ENCODE measurements at regions not wholly inside any gene's neighbourhood (a gene's known extent, or its start where the extent isn't known, plus 50 kb on each side); places are given as distances from the start of the nearest gene placed in this dataset.
A peak's percentile ranks its signal among the peaks of the same experiment; 100 is the strongest.
"Not testable (repeated sequence)": the region's sequence is repeated elsewhere in the genome, so short reads cannot be mapped to it uniquely, and the experiment has no call there.

DNA sequence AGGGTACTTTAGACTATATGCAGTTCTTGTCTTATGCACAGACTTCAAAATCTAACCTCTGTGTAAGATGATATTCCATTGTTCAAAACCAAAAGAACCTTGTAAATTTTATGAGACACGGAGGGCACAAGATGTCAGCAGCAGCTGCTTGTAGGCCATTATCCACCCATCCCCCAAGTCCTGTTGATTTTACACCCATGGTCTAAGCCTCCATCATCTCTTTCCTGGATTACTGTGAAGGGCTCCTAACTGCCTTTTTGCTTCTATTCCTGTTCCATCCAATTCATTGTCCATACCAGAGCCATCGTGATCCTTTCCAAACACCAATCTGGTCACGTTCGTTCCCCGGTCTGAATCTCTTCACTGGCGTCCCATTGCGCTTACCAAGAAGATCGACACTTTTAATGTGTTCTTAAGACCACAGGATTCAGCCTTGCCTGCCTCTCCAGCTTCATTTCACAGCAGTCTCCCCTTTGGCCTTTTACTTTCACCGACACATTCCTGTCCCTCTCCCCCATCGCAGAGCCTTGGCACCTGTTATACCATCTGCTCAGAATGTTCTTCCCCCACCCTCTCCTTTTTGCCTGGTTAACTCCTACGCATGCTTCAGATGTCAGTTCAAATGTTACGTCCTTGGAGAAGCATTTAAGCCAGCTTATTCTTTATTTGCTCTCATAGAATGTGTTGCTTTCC, 107.3 kb upstream of the POU3F1 start:
- no peak for DNase-seq

GRCh38 chr1:38153066-38153777, 106.6 kb upstream of the POU3F1 start:
- DNase-seq, result no peak

GRCh38 chr1:38152351-38153065, 105.9 kb upstream of the POU3F1 start:
- DNase-seq, result no peak

DNA sequence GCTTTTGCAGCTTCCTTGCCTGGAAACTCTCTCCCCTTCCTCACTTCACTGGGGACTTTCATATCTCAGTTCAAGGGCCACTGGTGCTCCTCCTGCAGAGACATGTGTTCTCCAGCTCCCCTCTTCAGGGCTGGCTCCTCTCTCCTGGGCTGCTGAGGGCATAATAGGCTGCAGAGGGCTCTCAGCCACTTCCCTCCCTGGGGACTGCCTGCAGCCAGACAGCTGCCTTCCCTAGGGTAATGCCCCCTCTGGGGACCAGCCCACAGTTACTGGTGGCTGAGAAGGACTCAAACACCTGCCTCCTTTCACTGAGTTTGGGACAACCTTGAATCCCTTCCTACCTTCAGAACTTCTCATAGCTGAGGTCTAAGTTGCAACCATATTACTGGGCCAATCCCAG, 104.8 kb upstream of the POU3F1 start:
- no peak for DNase-seq

GRCh38 chr1:38146079-38146478, 99.5 kb upstream of the POU3F1 start:
- DNase-seq, result not testable (repeated sequence)

DNA sequence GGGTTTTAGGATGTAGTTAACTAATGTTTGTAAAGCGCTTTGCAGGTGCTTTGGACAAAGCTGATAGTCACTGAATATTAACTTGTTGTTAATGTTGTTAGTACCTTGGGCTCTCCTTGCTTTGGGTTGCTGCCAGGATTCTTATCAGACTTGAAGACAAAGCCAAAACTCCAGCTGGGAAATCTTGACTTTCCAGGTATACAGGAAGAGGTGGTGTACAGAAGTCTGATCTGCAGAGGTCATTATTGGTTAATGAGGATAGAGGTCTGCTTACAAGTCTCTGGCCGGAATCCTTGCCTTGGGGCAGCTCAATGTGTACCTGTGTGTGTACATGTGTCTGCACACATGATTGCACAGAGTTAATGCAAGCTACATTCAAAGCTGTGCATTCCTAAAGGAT, 96.0 kb upstream of the POU3F1 start:
- DNase-seq, result no peak

GRCh38 chr1:38141483-38141882, 94.9 kb upstream of the POU3F1 start:
- DNase-seq, result no peak

DNA sequence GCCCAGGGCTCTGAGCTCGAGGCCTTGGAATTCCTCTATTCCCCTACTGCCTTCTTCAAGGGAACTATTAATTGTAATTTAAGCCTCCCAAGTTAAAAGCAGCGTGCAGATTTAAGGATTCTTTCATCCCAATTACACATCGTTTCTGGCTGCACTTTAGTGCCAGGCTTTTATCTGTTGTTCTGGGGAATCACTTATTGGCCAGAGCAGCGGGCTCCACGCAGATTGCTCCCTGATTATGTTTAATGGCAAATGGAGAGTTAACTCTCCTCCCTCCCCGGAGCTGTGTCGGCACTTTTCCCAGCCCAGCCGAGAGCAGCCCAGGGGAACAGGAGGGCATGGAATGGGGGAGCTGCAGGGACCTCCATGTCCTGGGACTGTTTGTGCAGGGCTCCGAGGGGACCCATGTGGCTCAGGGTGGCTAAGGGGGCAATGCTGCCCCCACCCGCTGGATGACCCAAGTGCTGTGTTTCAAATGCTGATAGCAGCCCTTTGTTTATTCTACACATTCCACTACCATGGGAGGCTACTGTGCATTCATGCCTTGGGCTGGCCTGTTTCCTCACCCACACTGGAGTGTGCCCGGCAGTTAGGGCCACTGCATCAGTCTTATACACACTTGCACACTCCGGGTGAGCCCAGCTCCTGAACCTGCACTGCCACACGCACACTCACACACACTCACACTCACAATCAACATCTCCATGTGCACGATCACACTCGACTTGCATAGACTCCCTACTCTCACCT, 93.3 kb upstream of the POU3F1 start:
- DNase-seq, result peak; percentile 64

DNA sequence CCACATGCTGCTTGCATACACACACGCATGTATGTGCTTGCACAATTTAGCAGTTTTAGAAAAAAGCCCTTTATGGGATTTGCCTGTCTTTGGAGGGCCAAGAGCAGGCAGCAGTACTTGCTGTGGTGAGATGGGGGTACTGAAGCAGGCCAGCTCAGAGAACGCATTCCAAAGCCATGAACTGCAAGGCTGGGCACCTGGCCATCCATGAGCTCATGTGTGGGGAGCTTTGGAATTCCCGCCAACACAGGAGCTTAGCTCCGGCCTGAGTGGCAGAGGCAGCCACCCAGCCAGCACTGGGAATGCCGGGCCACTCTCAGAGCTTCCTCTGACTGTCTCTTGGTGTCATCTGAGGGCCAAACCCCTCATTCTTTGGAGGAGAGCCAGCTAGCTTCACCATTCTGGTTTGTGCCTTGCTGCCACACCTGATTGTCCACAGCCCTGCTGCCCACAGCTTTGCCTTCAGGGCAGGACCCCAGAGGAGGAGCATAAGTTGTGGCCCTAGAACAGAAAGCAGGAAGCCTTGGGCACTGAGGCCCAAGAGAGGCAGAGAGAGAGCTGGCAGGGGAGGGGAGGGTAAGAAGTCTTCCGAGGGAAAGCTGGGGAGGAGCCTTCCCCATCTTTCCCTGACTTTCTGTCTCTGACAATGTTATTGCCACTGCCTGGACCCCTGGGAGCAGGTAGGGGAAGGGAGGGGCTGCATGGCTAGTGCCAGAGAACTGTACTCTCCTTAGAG, 92.1 kb upstream of the POU3F1 start:
- DNase-seq, result peak; percentile 98

- no peak for DNase-seq
Measured at GRCh38 chr1:38137164-38137563, 90.6 kb upstream of the POU3F1 start.

- no peak for DNase-seq
Measured at GRCh38 chr1:38135625-38136414, 89.2 kb upstream of the POU3F1 start.

DNA sequence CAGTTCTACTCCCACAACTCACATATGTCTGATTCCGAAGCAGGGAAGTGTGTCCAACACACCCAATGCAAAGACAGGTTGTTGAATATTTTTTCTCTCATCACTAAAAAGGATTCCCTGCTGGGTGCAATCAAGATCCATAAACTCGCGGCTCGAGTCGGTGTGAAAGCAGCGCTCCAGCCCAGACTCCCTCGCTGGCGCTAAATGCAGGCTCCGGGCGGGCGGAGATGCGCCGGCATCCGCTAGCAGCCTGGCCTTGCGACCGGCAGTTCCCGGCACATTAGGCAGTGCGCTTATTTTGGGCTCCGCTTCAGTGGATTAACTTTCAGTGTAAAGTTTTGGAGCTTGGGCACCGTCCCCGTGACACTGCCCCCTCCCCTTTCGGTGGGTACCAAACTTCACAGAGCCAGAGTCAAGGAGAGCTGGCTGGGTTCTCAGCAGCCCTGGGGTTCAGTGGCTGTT, 87.7 kb upstream of the POU3F1 start:
- no peak for DNase-seq

DNA sequence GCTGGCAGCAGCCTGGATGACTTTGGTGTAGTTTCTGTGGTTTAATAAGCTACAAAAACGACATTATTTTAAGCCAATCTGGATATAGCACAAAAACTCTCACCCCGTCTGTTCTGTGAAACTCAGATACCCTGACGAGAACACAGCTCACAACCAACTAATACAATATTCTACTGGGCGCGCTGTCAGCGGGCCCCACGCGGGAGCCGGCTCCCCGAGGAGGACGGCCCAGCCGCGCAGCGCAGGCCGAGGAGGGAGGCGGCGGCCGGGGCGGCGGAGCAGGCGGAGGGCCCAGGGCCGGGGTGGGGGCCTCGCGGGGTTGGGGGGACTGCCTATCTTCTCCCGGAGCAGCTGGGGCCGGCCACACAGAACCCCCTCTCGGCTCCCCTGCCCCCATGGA, 87.2 kb upstream of the POU3F1 start:
- DNase-seq, result no peak

- DNase-seq, result no peak
Measured at GRCh38 chr1:38133304-38133703, 86.7 kb upstream of the POU3F1 start.

DNA sequence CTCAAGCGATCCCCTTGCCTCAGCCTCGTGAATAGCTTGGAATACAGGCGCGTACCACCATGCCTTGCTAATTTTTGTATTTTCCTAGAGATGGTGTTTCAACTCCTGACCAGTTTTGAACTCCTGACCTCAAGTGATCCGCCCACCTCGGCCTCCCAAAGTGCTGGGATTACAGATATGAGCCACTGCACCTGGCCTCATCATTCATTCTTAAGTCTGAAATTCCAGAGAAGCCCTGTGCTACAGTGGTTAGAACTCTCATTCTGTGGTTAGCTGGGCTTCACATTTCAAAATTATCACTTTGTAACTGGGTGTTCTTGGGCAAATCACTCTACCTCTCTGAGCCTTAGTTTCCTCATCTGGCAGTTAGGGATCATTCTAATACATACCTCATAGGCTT, 86.1 kb upstream of the POU3F1 start:
- peak; percentile 47 for DNase-seq

DNA sequence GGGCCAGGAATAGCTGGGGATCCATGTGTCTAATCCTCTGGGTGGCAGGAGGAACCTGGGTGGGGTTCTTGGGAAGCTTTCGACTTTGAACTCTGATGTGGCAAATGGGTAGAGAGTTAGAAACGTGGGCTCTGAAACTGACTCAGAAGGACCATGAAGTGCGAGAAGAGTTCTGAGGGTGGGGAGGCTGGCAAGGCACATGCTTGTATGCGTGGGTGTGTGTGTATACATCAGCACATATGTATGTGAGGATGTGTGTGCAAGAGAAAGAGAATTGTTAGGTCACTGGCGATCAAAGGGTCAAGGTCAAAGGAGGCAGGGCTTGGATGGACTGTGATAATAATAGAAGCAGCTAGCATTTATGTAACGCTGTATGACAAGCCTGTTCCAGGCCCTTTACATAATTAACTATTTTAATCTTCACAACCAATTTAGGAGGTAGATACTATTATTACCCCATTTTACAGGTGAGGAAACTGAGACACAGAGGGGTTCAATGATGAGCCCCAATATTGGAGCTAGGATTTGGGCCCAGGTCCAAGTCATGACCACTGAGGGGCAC, 84.5 kb upstream of the POU3F1 start:
- no peak for DNase-seq

DNA sequence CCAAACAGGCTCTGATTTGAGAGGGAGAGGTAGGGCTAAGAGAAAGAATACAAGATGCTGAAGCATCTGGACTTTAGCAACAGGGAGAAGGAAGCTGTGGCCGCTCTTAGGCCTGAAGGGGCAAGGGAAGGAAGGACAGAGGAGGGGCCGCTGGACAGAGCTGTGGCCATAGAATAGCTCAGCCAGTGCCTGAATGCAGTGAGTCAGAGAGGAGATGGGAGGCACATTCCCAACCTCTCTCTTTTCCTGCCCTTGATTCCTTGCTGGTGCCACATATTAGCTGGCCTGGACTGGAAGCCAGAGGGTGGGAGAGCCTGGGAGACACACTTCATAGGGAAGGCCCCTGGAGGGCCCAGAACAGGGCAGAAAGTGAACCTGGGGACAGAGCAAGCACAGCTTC, 83.4 kb upstream of the POU3F1 start:
- peak; percentile 56 for DNase-seq

- no peak for DNase-seq
Measured at GRCh38 chr1:38129473-38129872, 82.9 kb upstream of the POU3F1 start.

DNA sequence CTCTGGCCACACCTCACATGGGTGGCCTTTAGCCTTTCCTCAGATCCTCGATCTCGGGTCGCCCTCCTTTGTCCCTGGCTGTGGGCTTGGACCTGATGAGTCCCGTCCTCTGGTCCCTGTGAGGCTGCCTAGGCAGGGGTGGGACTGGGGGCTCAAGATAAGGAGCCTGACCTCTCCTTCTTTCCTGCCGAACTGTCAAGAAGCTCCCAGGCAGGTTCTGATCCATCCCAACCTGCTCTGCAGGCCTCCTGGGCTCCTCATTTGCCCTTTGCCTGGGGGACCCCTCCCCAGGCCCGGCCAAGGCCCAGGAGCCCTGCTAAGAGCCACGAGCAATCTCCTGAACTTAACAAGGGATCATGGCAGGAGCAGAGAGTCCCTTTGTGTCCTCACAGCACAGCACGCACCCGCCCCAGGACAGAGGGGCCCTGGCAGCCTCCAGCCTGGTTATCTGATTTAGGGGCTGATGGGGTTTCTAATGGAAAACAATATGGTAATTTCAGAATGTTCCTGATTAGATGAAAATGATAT, 82.4 kb upstream of the POU3F1 start:
- DNase-seq, result no peak

DNA sequence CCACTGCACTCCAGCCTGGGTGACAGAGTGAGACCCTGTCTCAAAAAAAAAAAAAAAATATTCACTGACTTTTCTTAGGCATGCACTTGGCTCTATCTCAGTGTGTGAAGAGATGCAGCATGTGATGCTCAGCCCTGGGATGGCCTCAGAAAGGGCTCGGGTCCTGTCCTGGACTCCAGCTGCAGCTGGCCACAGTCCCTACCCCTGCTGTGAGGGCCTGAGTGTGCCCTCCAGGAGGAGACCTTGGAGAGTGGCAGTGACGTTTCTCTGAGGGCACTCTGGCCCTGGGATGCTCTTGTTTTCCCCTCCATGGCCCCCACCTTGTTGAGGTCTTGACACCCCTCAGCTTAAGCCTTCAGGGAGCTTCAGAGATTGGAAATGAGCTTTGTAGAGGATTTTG, 81.9 kb upstream of the POU3F1 start:
- DNase-seq, result no peak

GRCh38 chr1:38127428-38127827, 80.8 kb upstream of the POU3F1 start:
- peak; percentile 52 for DNase-seq

Data from NCI-H226 (cell line).